SK-N-SH (cell line): ENCODE measurements at regions not wholly inside any gene's neighbourhood (a gene's known extent, or its start where the extent isn't known, plus 50 kb on each side); places are given as distances from the start of the nearest gene placed in this dataset.

Experiments used
- CTCF ChIA-PET: fragments of 300-600, 350-600 bp; formaldehyde crosslinking; extraction: SDS; loops from one replicate; lab custom pipeline; 2021; lab: Yijun Ruan, JAX
- POLR2A ChIA-PET: fragments of 350-600 bp; sonication (Branson Sonifier 250); formaldehyde crosslinking; extraction: SDS; loops from one replicate; lab custom pipeline; 2020; ENCODE audit warnings: antibody characterized with exemption, inconsistent platforms; lab: Yijun Ruan, JAX
- DNase-seq: peaks from one replicate; pipeline ENCODE4 v3.0.0; 2012
- H2AFZ ChIP-seq: fragments of 200-600 bp; sonication (generic); 2 replicates; pipeline ENCODE4 v1.8.1; 2016; ENCODE audit warnings: antibody characterized with exemption, mild to moderate bottlenecking, low read depth
- H3F3A ChIP-seq: fragments of 200-600 bp; sonication (generic); replicated peaks from 2 replicates; pipeline ENCODE3; 2016; ENCODE audit warnings: antibody characterized with exemption, mild to moderate bottlenecking; ENCODE audit not compliant: insufficient read depth
- H3K27ac ChIP-seq, 2 experiments: fragments of 200-500 bp in 1 of 2; fragments of 200-600 bp in 1 of 2; sonication (Bioruptor generic) in 1 of 2; sonication (generic), shearing (Covaris generic) in 1 of 2; 2 replicates each; pipeline versions ENCODE4 v1.5.1 to v1.6.1; 2014 to 2016; ENCODE audit warnings: low read depth in 2 of 2, inconsistent platforms in 1 of 2, low read length in 1 of 2, mild to moderate bottlenecking in 1 of 2, mixed read lengths in 1 of 2
- H3K27me3 ChIP-seq: fragments of 200-600 bp; sonication (generic), shearing (Covaris generic); 2 replicates; pipeline ENCODE4 v1.6.1; 2016; ENCODE audit warnings: mixed run types; ENCODE audit not compliant: insufficient read depth
- H3K36me3 ChIP-seq, 2 experiments: fragments of 200-500 bp in 1 of 2; fragments of 200-600 bp in 1 of 2; sonication (Bioruptor generic) in 1 of 2; sonication (generic) in 1 of 2; replicated peaks in 1 of 2; 2 replicates each; pipeline versions ENCODE3 to v1.5.1; 2014 to 2016; ENCODE audit warnings: low read length in 1 of 2, mild to moderate bottlenecking in 1 of 2; ENCODE audit not compliant: insufficient read depth in 2 of 2, control insufficient read depth in 1 of 2
- H3K4me1 ChIP-seq, 2 experiments: fragments of 200-500 bp in 1 of 2; fragments of 200-600 bp in 1 of 2; sonication (Bioruptor generic) in 1 of 2; sonication (generic), shearing (Covaris generic) in 1 of 2; 2 replicates each; pipeline versions ENCODE4 v1.5.1 to v1.6.1; 2014 to 2016; ENCODE audit warnings: low read depth in 1 of 2, low read length in 1 of 2, mixed run types in 1 of 2; ENCODE audit not compliant: insufficient read depth in 2 of 2, control insufficient read depth in 1 of 2
- H3K4me2 ChIP-seq: fragments of 200-600 bp; sonication (generic), shearing (Covaris generic); 2 replicates; pipeline ENCODE4 v1.6.1; 2017; ENCODE audit warnings: mixed run types
- H3K4me3 ChIP-seq, 2 experiments: fragments of 200-500 bp in 1 of 2; fragments of 200-600 bp in 1 of 2; sonication (Bioruptor generic) in 1 of 2; sonication (generic), shearing (Covaris generic) in 1 of 2; 2 replicates each; pipeline versions ENCODE4 v1.5.1 to v1.8.1; 2014 to 2016; ENCODE audit warnings: low read depth in 2 of 2, inconsistent platforms in 1 of 2, low read length in 1 of 2, mild to moderate bottlenecking in 1 of 2, mixed read lengths in 1 of 2, moderate library complexity in 1 of 2
- H3K79me2 ChIP-seq: fragments of 200-600 bp; sonication (generic); 2 replicates; pipeline ENCODE4 v1.8.1; 2017; ENCODE audit warnings: mild to moderate bottlenecking; ENCODE audit not compliant: insufficient read depth
- H3K9ac ChIP-seq: fragments of 200-600 bp; sonication (generic); 2 replicates; pipeline ENCODE4 v1.6.1; 2017; ENCODE audit warnings: mixed run types
- H3K9me2 ChIP-seq: fragments of 200-600 bp; sonication (generic); 2 replicates; pipeline ENCODE4 v1.6.1; 2017; ENCODE audit warnings: mixed run types
- H3K9me3 ChIP-seq: fragments of 200-600 bp; sonication (generic); 2 replicates; pipeline ENCODE4 v1.6.1; 2017; ENCODE audit warnings: mixed run types, mild to moderate bottlenecking, moderate library complexity
- H4K20me1 ChIP-seq: fragments of 200-600 bp; sonication (generic); 2 replicates; pipeline ENCODE4 v1.6.1; 2017; ENCODE audit warnings: mild to moderate bottlenecking, mixed run types; ENCODE audit not compliant: insufficient read depth
- CTCF ChIP-seq: fragments of 200-600 bp; sonication (generic); IDR thresholded peaks from 2 replicates; pipeline ENCODE4 v1.6.1; 2017; ENCODE audit warnings: antibody characterized with exemption, mild to moderate bottlenecking, moderate library complexity
- ELF1 ChIP-seq: IDR thresholded peaks from 2 replicates; pipeline ENCODE4 v1.4.0; 2012
- EP300 ChIP-seq, 2 experiments: IDR thresholded peaks; 2 replicates each; pipeline versions ENCODE4 v1.4.0 to v1.6.1; 2012; ENCODE audit warnings: borderline replicate concordance in 1 of 2, low read depth in 1 of 2, low read length in 1 of 2
- GABPA ChIP-seq: IDR thresholded peaks from 2 replicates; pipeline ENCODE4 v1.4.0; 2012; ENCODE audit warnings: low read depth, mild to moderate bottlenecking
- MXI1 ChIP-seq: IDR thresholded peaks from 2 replicates; pipeline ENCODE4 v1.6.1; 2012; ENCODE audit warnings: mild to moderate bottlenecking, low read depth, low read length, improper control_type of control experiment
- PBX3 ChIP-seq: IDR thresholded peaks from 2 replicates; pipeline ENCODE4; 2012
- POLR2AphosphoS5 ChIP-seq: IDR thresholded peaks from 2 replicates; pipeline ENCODE4 v1.6.1; 2012; ENCODE audit warnings: low read depth, low read length
- RAD21 ChIP-seq: IDR thresholded peaks from 2 replicates; pipeline ENCODE4 v1.6.1; 2012; ENCODE audit warnings: mild to moderate bottlenecking, low read length
- RXRA ChIP-seq: IDR thresholded peaks from 2 replicates; pipeline ENCODE4 v1.4.0; 2012; ENCODE audit warnings: low read depth, mild to moderate bottlenecking, borderline replicate concordance
- SMC3 ChIP-seq: IDR thresholded peaks from 2 replicates; pipeline ENCODE4 v1.6.1; 2012; ENCODE audit warnings: low read depth, low read length, improper control_type of control experiment
- TAF1 ChIP-seq: IDR thresholded peaks from 2 replicates; pipeline ENCODE4 v1.6.1; 2012; ENCODE audit warnings: low read depth, mild to moderate bottlenecking, low read length, moderate library complexity, borderline replicate concordance
- USF2 ChIP-seq: fragments of 150-350 bp; IDR thresholded peaks from 2 replicates; pipeline ENCODE4 v1.6.1; 2017; ENCODE audit warnings: antibody characterized with exemption, low read length, low read depth, borderline replicate concordance
- YY1 ChIP-seq: IDR thresholded peaks from 2 replicates; pipeline ENCODE4 v1.4.0; 2012; ENCODE audit warnings: low read depth, mild to moderate bottlenecking
- WGBS: methylation state at CpG from one replicate; pipeline ENCODE4 v1.1.6; 2017; ENCODE audit warnings: low lambda C conversion rate; 5-methylcytosine and 5-hydroxymethylcytosine counted together

GRCh38 chr11:129260750-129261149 is 68.6 kb upstream of the ARHGAP32 start:
- CTCF ChIA-PET, result interaction anchor here (1.4 kb wide), 1 partner anchor 15 kb away, joined by 4 read pairs; no protein-coding TSS in a partner anchor
- POLR2A ChIA-PET, result no interaction called here
- 97% methylated on average over 1 of the region's 1 CpG for WGBS

More at GRCh38 chr11:129260750-129261149, 68.6 kb upstream of the ARHGAP32 start:
- H3K27ac ChIP-seq, result no peak overlapping the region
- H3F3A ChIP-seq, result no peaks in the 10 kb centered on the region
- TF ChIP-seq POLR2AphosphoS5 (no peak), YY1 (no peak), RAD21 (no peak), TAF1 (no peak), MXI1 (no peak), EP300 (IDR thresholded peaks at IDR 0.05; ENCODE audit: borderline replicate concordance in 1 of 2, low read depth in 1 of 2, low read length in 1 of 2) (no peak), GABPA (no peak), PBX3 (no peak), ELF1 (no peak), USF2 (no peak), SMC3 (no peak), RXRA (no peak), CTCF (no peak)
- no peaks in the 10 kb centered on the region for H4K20me1 ChIP-seq
- H3K4me3 ChIP-seq, result no peak overlapping the region
- H3K9ac ChIP-seq, result no peak overlapping the region
- H3K9me3 ChIP-seq, result no peaks in the 10 kb centered on the region
- H3K4me2 ChIP-seq, result no peak overlapping the region
- no peak for DNase-seq
- H3K79me2 ChIP-seq, result peaks cover 81% of the 10 kb centered on the region
- peaks cover 0 to 7% of the 10 kb centered on the region in 2 experiments for H3K36me3 ChIP-seq
- no peaks in the 10 kb centered on the region for H3K27me3 ChIP-seq
- H3K4me1 ChIP-seq, result peaks cover 0 to 16% of the 10 kb centered on the region in 2 experiments; a peak in 2 of 4 replicates
- no peaks in the 10 kb centered on the region for H3K9me2 ChIP-seq
- no peak overlapping the region for H2AFZ ChIP-seq
